HUES48 (cell line): ENCODE measurements at regions not wholly inside any gene's neighbourhood (a gene's known extent, or its start where the extent isn't known, plus 50 kb on each side); places are given as distances from the start of the nearest gene placed in this dataset.

Experiments
- H3K27ac ChIP-seq: one replicate; pipeline ENCODE4 v1.7.0; 2013; ENCODE audit warnings: low read depth, low read length, inconsistent platforms
- H3K27me3 ChIP-seq: 2 replicates; pipeline ENCODE4 v1.6.1; 2013; ENCODE audit warnings: mild to moderate bottlenecking, low read length; ENCODE audit not compliant: control insufficient read depth, insufficient read depth
- H3K36me3 ChIP-seq: 2 replicates; pipeline ENCODE4 v1.6.1; 2013; ENCODE audit warnings: low read length; ENCODE audit not compliant: control insufficient read depth, insufficient read depth
- H3K4me1 ChIP-seq: 2 replicates; pipeline ENCODE4 v1.6.1; 2013; ENCODE audit warnings: mild to moderate bottlenecking, low read length; ENCODE audit not compliant: control insufficient read depth, insufficient read depth
- H3K4me3 ChIP-seq: 2 replicates; pipeline ENCODE4 v1.5.1; 2013; ENCODE audit warnings: mild to moderate bottlenecking, low read depth, low read length
- H3K9ac ChIP-seq: 2 replicates; pipeline ENCODE4 v1.6.1; 2013; ENCODE audit warnings: mild to moderate bottlenecking, low read depth, low read length, moderate library complexity
- H3K9me3 ChIP-seq: 2 replicates; pipeline ENCODE4 v1.6.1; 2013; ENCODE audit warnings: low read length; ENCODE audit not compliant: control insufficient read depth, insufficient read depth

- H3K36me3 ChIP-seq = no peaks in the 10 kb centered on the region
Observed at GRCh38 chr20:62564456-62565245, 77.7 kb upstream of the SLCO4A1 start.

GRCh38 chr20:62566266-62566665 lies 76.0 kb upstream of the SLCO4A1 start:
- Histone ChIP-seq H3K4me1 (no peaks in the 10 kb centered on the region), H3K9me3 (no peaks in the 10 kb centered on the region), H3K36me3 (no peaks in the 10 kb centered on the region), H3K27me3 (no peaks in the 10 kb centered on the region), H3K9ac (no peak overlapping the region), H3K4me3 (no peak overlapping the region), H3K27ac (no peak overlapping the region)

More at GRCh38 chr20:62564456-62565245, 77.7 kb upstream of the SLCO4A1 start:
- Histone ChIP-seq H3K9me3 (no peaks in the 10 kb centered on the region), H3K4me3 (no peak overlapping the region), H3K9ac (no peak overlapping the region), H3K27me3 (no peaks in the 10 kb centered on the region), H3K27ac (no peak overlapping the region), H3K4me1 (no peaks in the 10 kb centered on the region)

GRCh38 chr20:62566771-62567170 lies 75.5 kb upstream of the SLCO4A1 start:
- Histone ChIP-seq H3K4me1 (no peaks in the 10 kb centered on the region), H3K27ac (no peak overlapping the region), H3K36me3 (no peaks in the 10 kb centered on the region), H3K27me3 (no peaks in the 10 kb centered on the region), H3K9ac (no peak overlapping the region), H3K4me3 (no peak overlapping the region), H3K9me3 (no peaks in the 10 kb centered on the region)

GRCh38 chr20:62567246-62568044 lies 74.9 kb upstream of the SLCO4A1 start:
- H3K9me3 ChIP-seq = no peaks in the 10 kb centered on the region
- H3K27ac ChIP-seq = no peak overlapping the region
- no peak overlapping the region for H3K4me3 ChIP-seq
- H3K36me3 ChIP-seq = no peaks in the 10 kb centered on the region
- H3K4me1 ChIP-seq = no peaks in the 10 kb centered on the region
- no peaks in the 10 kb centered on the region for H3K27me3 ChIP-seq
- no peak overlapping the region for H3K9ac ChIP-seq

GRCh38 chr20:62568045-62568389 lies 74.3 kb upstream of the SLCO4A1 start:
- Histone ChIP-seq H3K27me3 (no peaks in the 10 kb centered on the region), H3K9ac (no peak overlapping the region), H3K36me3 (no peaks in the 10 kb centered on the region), H3K4me3 (no peak overlapping the region), H3K4me1 (no peaks in the 10 kb centered on the region), H3K27ac (no peak overlapping the region), H3K9me3 (no peaks in the 10 kb centered on the region)

GRCh38 chr20:62569615-62570014 lies 72.7 kb upstream of the SLCO4A1 start:
- Histone ChIP-seq H3K4me3 (no peak overlapping the region), H3K9me3 (no peaks in the 10 kb centered on the region), H3K36me3 (no peaks in the 10 kb centered on the region), H3K9ac (no peak overlapping the region), H3K4me1 (no peaks in the 10 kb centered on the region), H3K27ac (no peak overlapping the region), H3K27me3 (no peaks in the 10 kb centered on the region)

GRCh38 chr20:62570403-62570802 lies 71.9 kb upstream of the SLCO4A1 start:
- Histone ChIP-seq H3K36me3 (no peaks in the 10 kb centered on the region), H3K4me3 (no peak overlapping the region), H3K27me3 (no peaks in the 10 kb centered on the region), H3K9ac (no peak overlapping the region), H3K9me3 (no peaks in the 10 kb centered on the region), H3K27ac (no peak overlapping the region), H3K4me1 (no peaks in the 10 kb centered on the region)

GRCh38 chr20:62570897-62571668 lies 71.2 kb upstream of the SLCO4A1 start:
- Histone ChIP-seq H3K36me3 (no peaks in the 10 kb centered on the region), H3K9me3 (no peaks in the 10 kb centered on the region), H3K4me3 (no peak overlapping the region), H3K27ac (no peak overlapping the region), H3K4me1 (no peaks in the 10 kb centered on the region), H3K9ac (no peak overlapping the region), H3K27me3 (no peaks in the 10 kb centered on the region)

- Histone ChIP-seq H3K9ac (no peak overlapping the region), H3K27me3 (no peaks in the 10 kb centered on the region), H3K36me3 (no peaks in the 10 kb centered on the region), H3K4me1 (no peaks in the 10 kb centered on the region), H3K27ac (no peak overlapping the region), H3K4me3 (no peak overlapping the region), H3K9me3 (no peaks in the 10 kb centered on the region)
Observed at GRCh38 chr20:62571669-62572344, 70.5 kb upstream of the SLCO4A1 start.

GRCh38 chr20:62572980-62573379 lies 69.3 kb upstream of the SLCO4A1 start:
- Histone ChIP-seq H3K4me1 (no peaks in the 10 kb centered on the region), H3K4me3 (no peak overlapping the region), H3K9ac (no peak overlapping the region), H3K27ac (no peak overlapping the region), H3K36me3 (no peaks in the 10 kb centered on the region), H3K27me3 (no peaks in the 10 kb centered on the region), H3K9me3 (no peaks in the 10 kb centered on the region)
